IPS-18a (cell line): ENCODE measurements at regions not wholly inside any gene's neighbourhood (a gene's known extent, or its start where the extent isn't known, plus 50 kb on each side); places are given as distances from the start of the nearest gene placed in this dataset.
"Not testable (repeated sequence)": the region's sequence is repeated elsewhere in the genome, so short reads cannot be mapped to it uniquely, and the experiment has no call there.

Experiments used
- H3K27ac ChIP-seq: one replicate; pipeline ENCODE4 v1.5.1; 2013; ENCODE audit warnings: low read length
- H3K27me3 ChIP-seq: one replicate; pipeline ENCODE4 v1.6.1; 2013; ENCODE audit warnings: mild to moderate bottlenecking, low read length; ENCODE audit not compliant: control insufficient read depth, insufficient read depth
- H3K36me3 ChIP-seq: one replicate; pipeline ENCODE4 v1.6.1; 2013; ENCODE audit warnings: low read depth, low read length; ENCODE audit not compliant: control insufficient read depth
- H3K4me1 ChIP-seq: one replicate; pipeline ENCODE4 v1.6.1; 2013; ENCODE audit warnings: low read depth, low read length; ENCODE audit not compliant: control insufficient read depth
- H3K4me3 ChIP-seq: one replicate; pipeline ENCODE4 v1.5.1; 2013; ENCODE audit warnings: low read length
- H3K9ac ChIP-seq: one replicate; pipeline ENCODE4 v1.6.1; 2013; ENCODE audit warnings: mild to moderate bottlenecking, low read length, moderate library complexity
- H3K9me3 ChIP-seq: one replicate; pipeline ENCODE4 v1.6.1; 2013; ENCODE audit warnings: low read depth, low read length; ENCODE audit not compliant: control insufficient read depth

DNA sequence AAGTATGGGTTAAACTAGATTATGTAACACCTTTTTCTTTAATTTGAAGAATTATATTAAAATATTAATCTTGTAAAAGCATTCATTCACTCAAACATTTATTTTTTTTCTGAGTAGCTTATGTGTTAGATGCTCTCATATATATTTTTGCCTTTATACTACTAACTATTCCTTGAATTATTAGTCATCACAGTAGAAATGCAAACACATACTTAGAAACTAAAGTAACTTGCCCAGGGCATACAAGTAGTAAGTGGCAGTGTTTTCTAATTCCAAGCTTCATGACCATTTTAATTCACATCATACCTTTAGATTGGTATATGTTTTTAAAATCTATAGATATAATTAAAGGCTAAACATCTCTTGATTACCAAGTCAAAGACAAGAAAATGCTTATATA, 1271.0 kb downstream of the BRINP3 start:
- Histone ChIP-seq H3K4me3 (no peak overlapping the region), H3K4me1 (no peaks in the 10 kb centered on the region), H3K27ac (no peak overlapping the region), H3K9ac (no peak overlapping the region), H3K36me3 (no peaks in the 10 kb centered on the region), H3K9me3 (no peaks in the 10 kb centered on the region), H3K27me3 (no peaks in the 10 kb centered on the region)

DNA sequence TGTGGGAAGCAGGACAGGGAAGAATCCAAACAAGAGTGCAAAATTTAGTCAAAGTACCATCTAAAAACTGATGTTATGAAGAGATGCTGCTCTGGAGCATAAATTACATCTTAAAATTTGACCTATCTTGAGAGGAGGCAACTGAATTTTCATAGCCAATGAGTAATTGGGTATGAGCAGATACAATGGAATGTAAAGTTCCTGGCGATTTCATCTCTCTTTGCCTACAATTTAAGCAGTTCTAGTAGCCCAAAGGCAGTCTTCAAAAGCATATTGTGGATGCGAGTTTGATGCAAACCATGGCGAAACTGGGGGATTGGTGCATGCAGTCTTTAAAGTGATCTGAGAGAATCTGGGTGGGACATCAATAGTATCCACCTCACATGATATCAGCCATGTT, 1265.9 kb downstream of the BRINP3 start:
- Histone ChIP-seq H3K9me3 (no peaks in the 10 kb centered on the region), H3K4me1 (no peaks in the 10 kb centered on the region), H3K27me3 (no peaks in the 10 kb centered on the region), H3K27ac (no peak overlapping the region), H3K36me3 (no peaks in the 10 kb centered on the region), H3K9ac (no peak overlapping the region), H3K4me3 (no peak overlapping the region)

GRCh38 chr1:189212606-189213005, 1265.1 kb downstream of the BRINP3 start:
- H3K9ac ChIP-seq: no peak overlapping the region
- no peaks in the 10 kb centered on the region for H3K27me3 ChIP-seq
- H3K4me3 ChIP-seq: no peak overlapping the region

DNA sequence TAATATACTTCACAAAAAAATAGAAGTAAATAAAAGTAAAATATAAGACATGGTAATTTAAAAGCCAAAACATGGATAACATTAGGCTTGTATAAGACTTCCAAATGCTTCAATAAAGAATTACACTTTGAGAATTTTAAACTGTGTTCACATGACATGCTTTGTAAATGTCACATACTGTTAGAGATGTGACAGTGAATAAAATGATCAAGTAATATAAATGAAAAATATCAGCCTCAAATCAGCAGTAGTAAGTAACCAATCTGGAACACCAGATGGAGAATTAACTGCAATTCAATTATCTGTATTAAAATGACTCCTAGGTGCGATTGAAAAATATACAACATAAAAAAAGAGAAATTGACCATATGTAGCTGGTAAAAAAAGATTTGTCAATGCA, 1260.8 kb downstream of the BRINP3 start:
- Histone ChIP-seq H3K4me1 (no peaks in the 10 kb centered on the region), H3K9me3 (no peaks in the 10 kb centered on the region), H3K27ac (no peak overlapping the region), H3K36me3 (no peaks in the 10 kb centered on the region), H3K27me3 (no peaks in the 10 kb centered on the region), H3K9ac (no peak overlapping the region), H3K4me3 (no peak overlapping the region)

More at GRCh38 chr1:189212606-189213005, 1265.1 kb downstream of the BRINP3 start:
- Histone ChIP-seq H3K36me3 (no peaks in the 10 kb centered on the region), H3K27ac (no peak overlapping the region), H3K4me1 (no peaks in the 10 kb centered on the region), H3K9me3 (no peaks in the 10 kb centered on the region)

DNA sequence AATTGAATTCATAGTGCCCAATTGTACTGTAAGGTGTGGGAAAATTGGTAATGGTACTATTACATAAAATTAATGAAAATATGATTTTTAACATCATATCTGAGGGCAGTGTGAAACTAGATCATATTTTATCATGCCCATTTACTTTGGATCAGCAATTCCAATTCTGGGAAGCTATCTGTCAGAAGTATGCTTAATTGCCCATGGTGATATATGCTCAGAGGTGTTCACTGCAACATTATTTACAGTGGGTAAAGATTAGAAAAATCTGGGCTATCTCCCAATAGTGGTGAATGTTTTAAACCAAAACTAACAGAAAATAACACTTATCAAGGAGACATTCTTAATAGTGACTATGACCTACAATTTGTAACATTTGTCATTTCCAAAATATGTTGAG, 1260.0 kb downstream of the BRINP3 start:
- Histone ChIP-seq H3K27ac (no peak overlapping the region), H3K9me3 (no peaks in the 10 kb centered on the region), H3K9ac (no peak overlapping the region), H3K4me3 (no peak overlapping the region), H3K36me3 (no peaks in the 10 kb centered on the region), H3K27me3 (no peaks in the 10 kb centered on the region), H3K4me1 (no peaks in the 10 kb centered on the region)

GRCh38 chr1:189220750-189221149, 1256.9 kb downstream of the BRINP3 start:
- Histone ChIP-seq H3K4me1 (no peaks in the 10 kb centered on the region), H3K9me3 (no peaks in the 10 kb centered on the region), H3K36me3 (no peaks in the 10 kb centered on the region), H3K27me3 (no peaks in the 10 kb centered on the region), H3K9ac (no peak overlapping the region), H3K27ac (no peak overlapping the region), H3K4me3 (no peak overlapping the region)

DNA sequence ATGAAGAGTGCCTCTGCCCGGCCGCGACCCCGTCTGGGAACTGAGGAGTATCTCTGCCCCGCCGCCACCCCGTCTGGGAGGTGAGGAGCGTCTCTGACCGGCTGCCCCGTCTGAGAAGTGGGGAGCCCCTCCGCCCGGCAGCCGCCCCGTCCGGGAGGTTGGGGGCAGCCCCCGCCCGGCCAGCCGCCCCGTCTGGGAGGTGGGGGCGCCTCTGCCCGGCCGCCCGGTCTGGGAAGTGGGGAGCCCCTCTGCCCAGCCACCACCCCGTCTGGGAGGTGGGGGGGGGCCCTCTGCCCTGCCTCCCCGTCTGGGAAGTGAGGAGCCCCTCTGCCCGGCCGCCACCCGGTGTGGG, 1251.9 kb downstream of the BRINP3 start:
- not testable (repeated sequence) for H3K27me3 ChIP-seq, H3K4me3 ChIP-seq, H3K4me1 ChIP-seq, H3K27ac ChIP-seq, H3K9ac ChIP-seq, H3K36me3 ChIP-seq, H3K9me3 ChIP-seq

DNA sequence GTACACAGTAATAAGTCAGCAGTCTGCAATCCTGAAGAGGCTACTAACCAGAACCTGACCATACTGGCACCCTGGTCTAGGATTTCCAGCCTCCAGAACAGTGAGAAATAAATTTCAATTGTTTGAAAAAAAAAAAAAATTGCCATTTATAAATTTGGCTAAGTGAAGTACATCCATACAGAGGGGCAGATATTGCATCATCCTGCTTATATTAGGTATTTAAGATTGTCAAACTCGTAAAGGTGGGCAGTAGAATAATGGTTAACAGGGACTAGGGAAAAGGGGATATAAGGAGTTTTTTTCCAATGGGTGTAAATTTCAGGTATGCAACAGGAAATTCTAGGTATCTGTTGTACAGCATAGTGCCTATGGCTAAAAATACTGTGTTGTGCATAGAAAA, 1250.9 kb downstream of the BRINP3 start:
- H3K27ac ChIP-seq: no peak overlapping the region
- H3K27me3 ChIP-seq: no peaks in the 10 kb centered on the region
- no peaks in the 10 kb centered on the region for H3K36me3 ChIP-seq
- no peaks in the 10 kb centered on the region for H3K9me3 ChIP-seq
- no peaks in the 10 kb centered on the region for H3K4me1 ChIP-seq
- no peak overlapping the region for H3K4me3 ChIP-seq
- no peak overlapping the region for H3K9ac ChIP-seq

GRCh38 chr1:189237008-189237407, 1240.7 kb downstream of the BRINP3 start:
- Histone ChIP-seq H3K9ac (no peak overlapping the region), H3K9me3 (no peaks in the 10 kb centered on the region), H3K36me3 (no peaks in the 10 kb centered on the region), H3K4me1 (no peaks in the 10 kb centered on the region), H3K4me3 (no peak overlapping the region), H3K27ac (no peak overlapping the region), H3K27me3 (no peaks in the 10 kb centered on the region)

DNA sequence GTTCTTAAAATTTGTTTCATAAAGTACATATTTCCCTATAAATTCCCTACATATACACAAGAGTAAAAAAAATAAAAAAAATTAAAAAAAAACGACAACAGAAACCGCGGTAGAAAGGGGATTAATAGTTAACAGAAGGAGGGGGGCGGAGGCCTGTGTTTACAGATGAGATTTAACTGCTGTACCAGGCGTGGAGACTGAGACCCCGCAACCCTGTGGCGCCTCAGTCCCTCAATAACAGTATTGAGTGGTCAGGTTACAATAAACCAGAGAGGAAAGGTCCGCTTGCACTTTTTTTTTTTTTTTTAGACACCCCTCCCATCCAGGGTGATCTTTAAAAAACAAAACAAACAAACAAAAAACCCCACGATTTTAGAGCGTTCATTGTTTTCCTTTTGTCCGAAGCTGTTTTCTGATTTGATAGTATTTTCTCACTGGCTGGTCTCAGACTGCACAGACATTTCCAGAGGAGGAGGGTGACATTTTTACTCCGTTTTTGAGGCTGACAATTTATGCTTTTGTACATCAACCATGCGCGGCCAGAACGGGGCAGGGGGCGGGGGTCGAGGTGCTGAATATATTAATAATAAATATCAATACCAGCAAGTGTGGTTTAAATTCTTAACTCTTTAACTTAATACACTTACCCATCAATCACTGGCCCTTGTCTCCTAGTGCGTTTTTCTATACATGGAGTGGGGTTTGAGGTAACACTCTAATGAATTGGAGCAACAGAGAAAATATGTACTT, 1223.9 kb downstream of the BRINP3 start:
- Histone ChIP-seq H3K4me1 (no peaks in the 10 kb centered on the region), H3K9me3 (no peaks in the 10 kb centered on the region), H3K9ac (no peak overlapping the region), H3K4me3 (no peak overlapping the region), H3K27ac (no peak overlapping the region), H3K27me3 (no peaks in the 10 kb centered on the region), H3K36me3 (no peaks in the 10 kb centered on the region)

GRCh38 chr1:189261128-189261527, 1216.5 kb downstream of the BRINP3 start:
- not testable (repeated sequence) for H3K27me3 ChIP-seq, H3K4me1 ChIP-seq, H3K9me3 ChIP-seq

DNA sequence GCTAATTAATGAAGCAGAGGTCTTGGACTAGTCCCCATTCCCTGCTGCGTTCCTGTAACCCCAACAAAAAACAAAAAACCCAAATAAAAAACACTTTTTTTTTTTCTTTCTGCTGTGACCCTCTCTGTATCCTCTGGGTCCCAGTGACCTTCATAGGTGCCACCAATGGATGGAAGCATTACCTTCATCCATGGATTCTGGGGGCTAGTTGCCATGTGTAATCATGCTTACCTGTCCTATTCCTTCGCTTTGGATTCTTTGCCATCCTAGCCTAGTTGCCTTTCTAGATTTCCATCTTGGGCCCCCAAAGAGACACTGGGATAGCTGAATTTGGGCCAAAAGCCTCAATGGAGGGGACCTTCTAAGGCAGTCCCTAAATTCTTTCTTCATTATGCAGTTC, 1208.7 kb downstream of the BRINP3 start:
- H3K9ac ChIP-seq: no peak overlapping the region

More at GRCh38 chr1:189261128-189261527, 1216.5 kb downstream of the BRINP3 start:
- not testable (repeated sequence) for H3K36me3 ChIP-seq, H3K27ac ChIP-seq, H3K4me3 ChIP-seq, H3K9ac ChIP-seq

More for the DNA sequence above, 1208.7 kb downstream of the BRINP3 start:
- Histone ChIP-seq H3K27ac (no peak overlapping the region), H3K27me3 (no peaks in the 10 kb centered on the region), H3K36me3 (no peaks in the 10 kb centered on the region), H3K9me3 (peaks cover 16% of the 10 kb centered on the region), H3K4me3 (no peak overlapping the region), H3K4me1 (no peaks in the 10 kb centered on the region)
